ENCODE measurements at regions not wholly inside any gene's neighbourhood (a gene's known extent, or its start where the extent isn't known, plus 50 kb on each side); places are given as distances from the start of the nearest gene placed in this dataset.

DNA sequence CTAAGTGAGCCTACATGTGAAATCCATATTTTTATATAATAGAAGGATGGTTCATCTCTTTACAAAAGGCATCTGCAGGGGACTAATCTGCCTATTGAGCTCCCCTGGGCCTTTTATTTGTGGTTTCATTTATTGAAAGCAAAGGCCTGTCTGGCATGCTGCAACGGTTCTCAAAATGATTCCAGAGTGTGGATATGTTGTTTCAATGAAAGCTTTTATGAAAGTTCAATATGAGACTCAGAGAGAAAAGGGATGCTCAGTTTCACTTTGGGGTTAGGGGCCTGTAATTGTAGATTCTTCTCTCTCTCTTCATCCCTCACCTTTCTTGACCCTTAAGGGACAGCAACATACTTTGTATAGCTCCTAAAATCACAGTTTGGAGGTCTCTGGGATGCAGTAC is 204.2 kb upstream of the CASK start:
- FAIRE-seq: no peak
- H3K9me3 ChIP-seq (ENCODE audit: control insufficient read depth in 2 of 2, insufficient read depth in 1 of 2, low read depth in 1 of 2, low read length in 1 of 2): no peaks in the 10 kb centered on the region
- WGBS, 3 donors: 25 to 39% (median 39%) methylated on average over 1 of the region's 1 CpG
- no peak overlapping the region for H3K27ac ChIP-seq (ENCODE audit: low read depth in 1 of 3, low read length in 2 of 3)
- no peak overlapping the region for H3K4me3 ChIP-seq (ENCODE audit: low read depth in 1 of 3, low read length in 3 of 3)
- no peaks in the 10 kb centered on the region for H3K27me3 ChIP-seq (ENCODE audit: control insufficient read depth in 3 of 3, insufficient read depth in 3 of 3, low read length in 3 of 3)
- no peak for DNase-seq
- H3K36me3 ChIP-seq (ENCODE audit: control insufficient read depth in 3 of 3, insufficient read depth in 2 of 3, low read depth in 1 of 3, low read length in 3 of 3): no peaks in the 10 kb centered on the region
- no peaks in the 10 kb centered on the region for H3K4me1 ChIP-seq (ENCODE audit: control insufficient read depth in 3 of 3, insufficient read depth in 2 of 3, low read depth in 1 of 3, low read length in 2 of 3)

DNA sequence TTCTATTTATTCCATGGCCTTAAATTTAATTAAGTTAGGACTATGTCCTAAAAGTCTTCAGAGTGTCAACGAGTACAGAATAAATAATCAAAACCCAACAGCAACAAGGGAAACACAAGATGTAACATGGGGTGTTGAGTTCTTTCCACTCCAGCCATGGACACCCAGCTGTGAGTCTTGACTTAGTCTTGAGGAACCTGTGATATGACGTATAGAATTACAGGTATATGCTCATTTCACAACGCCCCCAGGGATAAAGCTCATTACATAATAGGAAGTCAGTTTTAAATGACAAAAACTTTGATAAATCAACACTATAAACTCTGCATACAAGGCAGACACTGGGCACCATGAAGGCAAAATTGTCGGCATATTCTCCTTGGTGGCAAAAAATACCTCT is 200.0 kb upstream of the CASK start:
- Histone ChIP-seq H3K4me1 (ENCODE audit: control insufficient read depth in 3 of 3, insufficient read depth in 2 of 3, low read depth in 1 of 3, low read length in 2 of 3) (no peaks in the 10 kb centered on the region), H3K27ac (ENCODE audit: low read depth in 1 of 3, low read length in 2 of 3) (no peak overlapping the region), H3K36me3 (ENCODE audit: control insufficient read depth in 3 of 3, insufficient read depth in 2 of 3, low read depth in 1 of 3, low read length in 3 of 3) (no peaks in the 10 kb centered on the region), H3K4me3 (ENCODE audit: low read depth in 1 of 3, low read length in 3 of 3) (no peak overlapping the region), H3K9me3 (ENCODE audit: control insufficient read depth in 2 of 2, insufficient read depth in 1 of 2, low read depth in 1 of 2, low read length in 1 of 2) (no peaks in the 10 kb centered on the region), H3K27me3 (ENCODE audit: control insufficient read depth in 3 of 3, insufficient read depth in 3 of 3, low read length in 3 of 3) (no peaks in the 10 kb centered on the region)
- FAIRE-seq (no peak), DNase-seq (no peak)
- 74 to 91% (median 85%) methylated on average over 4 of the region's 4 CpGs for WGBS, 3 donors

DNA sequence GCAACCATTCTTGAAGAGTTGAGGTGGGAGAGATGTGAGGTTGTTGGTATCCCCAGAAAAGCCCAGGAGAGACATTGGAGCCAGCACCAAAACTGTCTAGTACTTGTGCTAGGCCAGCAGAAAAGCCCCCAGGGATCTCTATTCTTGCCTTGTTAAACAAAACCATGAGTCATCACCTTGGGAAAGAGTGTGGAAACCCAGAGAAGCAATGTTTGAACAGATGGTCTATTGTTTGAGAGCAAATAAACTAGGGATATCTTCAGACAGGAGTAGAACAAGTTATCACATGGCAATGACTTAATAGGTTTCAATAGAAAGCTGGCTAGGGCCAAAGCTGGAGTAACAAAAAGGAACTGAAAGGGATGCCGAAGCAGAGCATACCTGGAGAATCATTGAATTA is 195.7 kb upstream of the CASK start:
- no peak for FAIRE-seq
- Histone ChIP-seq H3K9me3 (ENCODE audit: control insufficient read depth in 2 of 2, insufficient read depth in 1 of 2, low read depth in 1 of 2, low read length in 1 of 2) (no peaks in the 10 kb centered on the region), H3K27me3 (ENCODE audit: control insufficient read depth in 3 of 3, insufficient read depth in 3 of 3, low read length in 3 of 3) (no peaks in the 10 kb centered on the region), H3K4me3 (ENCODE audit: low read depth in 1 of 3, low read length in 3 of 3) (no peak overlapping the region), H3K36me3 (ENCODE audit: control insufficient read depth in 3 of 3, insufficient read depth in 2 of 3, low read depth in 1 of 3, low read length in 3 of 3) (no peaks in the 10 kb centered on the region), H3K27ac (ENCODE audit: low read depth in 1 of 3, low read length in 2 of 3) (no peak overlapping the region), H3K4me1 (ENCODE audit: control insufficient read depth in 3 of 3, insufficient read depth in 2 of 3, low read depth in 1 of 3, low read length in 2 of 3) (peaks cover 0 to 2% (median 0%) of the 10 kb centered on the region in 3 donors)
- peak in 1 of 2 donors; percentile 30 for DNase-seq
- 59 to 92% (median 92%) methylated on average over 1 of the region's 1 CpG for WGBS, 3 donors

DNA sequence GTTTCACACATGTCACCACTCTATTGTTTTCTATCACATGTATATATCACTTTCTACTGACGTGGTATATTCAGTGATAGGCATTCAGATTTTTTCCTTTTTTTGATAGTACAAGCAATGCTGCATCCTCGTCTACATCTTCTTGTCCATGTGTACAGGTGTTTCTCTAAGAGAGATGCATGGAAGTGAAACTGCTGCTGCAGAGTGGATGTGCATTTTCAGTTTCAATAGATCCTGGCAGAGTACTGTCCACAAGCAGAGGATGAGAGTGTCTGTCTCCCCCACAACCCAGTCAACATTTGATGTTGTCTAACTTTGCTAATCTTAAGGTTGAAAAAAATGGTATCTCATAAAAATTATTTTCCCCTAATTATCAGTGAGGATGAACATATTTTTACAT is 194.0 kb upstream of the CASK start:
- no peak for DNase-seq
- H3K27ac ChIP-seq (ENCODE audit: low read depth in 1 of 3, low read length in 2 of 3): no peak overlapping the region
- peak; percentile 19 for FAIRE-seq
- 37 to 75% (median 65%) methylated on average over 2 of the region's 2 CpGs for WGBS, 3 donors
- no peaks in the 10 kb centered on the region for H3K27me3 ChIP-seq (ENCODE audit: control insufficient read depth in 3 of 3, insufficient read depth in 3 of 3, low read length in 3 of 3)
- peaks cover 0 to 8% of the 10 kb centered on the region in 2 donors for H3K9me3 ChIP-seq (ENCODE audit: control insufficient read depth in 2 of 2, insufficient read depth in 1 of 2, low read depth in 1 of 2, low read length in 1 of 2)
- H3K4me3 ChIP-seq (ENCODE audit: low read depth in 1 of 3, low read length in 3 of 3): no peak overlapping the region
- no peaks in the 10 kb centered on the region for H3K36me3 ChIP-seq (ENCODE audit: control insufficient read depth in 3 of 3, insufficient read depth in 2 of 3, low read depth in 1 of 3, low read length in 3 of 3)
- peaks cover 0 to 2% (median 0%) of the 10 kb centered on the region in 3 donors for H3K4me1 ChIP-seq (ENCODE audit: control insufficient read depth in 3 of 3, insufficient read depth in 2 of 3, low read depth in 1 of 3, low read length in 2 of 3)

DNA sequence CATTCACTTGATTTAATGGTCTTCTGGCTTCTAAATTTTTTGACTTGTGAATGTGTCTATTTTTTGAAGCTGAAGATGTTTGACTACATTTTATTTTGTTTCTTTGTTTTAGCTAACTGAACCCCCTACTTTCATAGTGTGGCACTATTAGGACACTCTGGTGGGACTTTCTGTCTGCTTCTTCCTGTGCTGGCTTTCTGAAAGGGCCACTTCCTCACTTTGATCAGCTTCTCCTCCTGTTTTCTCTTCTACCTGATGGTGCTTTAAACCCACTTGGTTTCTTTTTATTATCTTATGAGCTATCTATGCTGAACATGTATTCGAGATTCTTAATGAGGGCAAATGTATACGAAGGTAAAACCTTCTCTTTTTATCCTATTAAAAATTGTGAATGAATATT is 186.1 kb upstream of the CASK start:
- WGBS, 3 donors: 59 to 80% (median 70%) methylated on average over 2 of the region's 2 CpGs
- DNase-seq (no peak), FAIRE-seq (no peak)

DNA sequence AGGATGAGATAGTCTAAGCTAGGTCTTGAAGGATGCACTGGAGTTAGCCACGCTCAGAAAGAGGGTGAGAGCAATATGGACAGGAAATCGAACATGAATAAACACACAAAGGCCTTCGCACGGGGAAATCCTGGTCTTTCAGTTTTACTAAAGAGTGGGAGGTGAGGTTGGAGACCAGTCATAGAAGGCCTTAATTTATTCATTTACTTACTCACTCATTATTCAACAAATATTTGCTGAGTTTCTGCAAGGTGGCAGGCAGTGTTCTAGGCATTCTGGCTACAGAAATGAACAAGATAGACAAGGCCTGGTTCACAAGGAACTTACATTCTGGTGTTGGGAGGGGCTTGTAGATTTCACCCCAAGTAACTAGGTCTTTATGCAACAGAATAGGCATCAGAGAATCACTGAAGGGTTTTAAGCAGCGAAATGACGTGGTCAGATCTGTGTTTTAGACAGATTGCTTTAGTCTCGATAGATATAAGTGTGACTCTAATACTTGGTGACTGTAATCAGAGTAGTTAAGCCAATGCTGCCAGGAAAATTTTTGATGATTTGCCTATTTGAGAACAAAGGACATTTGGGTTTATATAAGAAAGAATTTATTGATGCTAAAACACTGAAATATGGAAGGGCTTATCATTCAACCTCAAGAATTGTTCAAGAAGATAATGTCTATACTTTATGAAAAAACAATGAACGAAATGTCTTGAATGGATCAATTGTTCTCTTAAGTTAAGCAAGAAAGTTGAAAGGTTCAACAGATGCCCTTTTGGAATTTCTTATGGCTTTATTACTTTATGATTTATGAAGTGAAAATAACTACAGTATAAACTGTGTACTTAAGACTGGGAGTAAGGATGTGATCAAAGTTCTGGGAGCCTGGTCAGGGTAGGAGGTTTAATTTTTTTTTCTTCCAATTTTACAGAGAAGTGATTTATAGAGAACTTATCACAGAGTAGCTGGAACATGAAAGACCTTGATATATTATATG is 184.4 kb upstream of the CASK start:
- 24 to 46% (median 32%) methylated on average over 8 of the region's 8 CpGs for WGBS, 3 donors
- peak overlapping the region; percentile 9 to 71 (median 54) for H3K27ac ChIP-seq (ENCODE audit: low read depth in 1 of 3, low read length in 2 of 3)

More for the DNA sequence above, 186.1 kb upstream of the CASK start:
- Histone ChIP-seq H3K36me3 (ENCODE audit: control insufficient read depth in 3 of 3, insufficient read depth in 2 of 3, low read depth in 1 of 3, low read length in 3 of 3) (no peaks in the 10 kb centered on the region), H3K27ac (ENCODE audit: low read depth in 1 of 3, low read length in 2 of 3) (no peak overlapping the region), H3K9me3 (ENCODE audit: control insufficient read depth in 2 of 2, insufficient read depth in 1 of 2, low read depth in 1 of 2, low read length in 1 of 2) (peaks cover 0 to 11% of the 10 kb centered on the region in 2 donors), H3K4me3 (ENCODE audit: low read depth in 1 of 3, low read length in 3 of 3) (no peak overlapping the region), H3K4me1 (ENCODE audit: control insufficient read depth in 3 of 3, insufficient read depth in 2 of 3, low read depth in 1 of 3, low read length in 2 of 3) (peaks cover 0 to 16% (median 0%) of the 10 kb centered on the region in 3 donors), H3K27me3 (ENCODE audit: control insufficient read depth in 3 of 3, insufficient read depth in 3 of 3, low read length in 3 of 3) (no peaks in the 10 kb centered on the region)

DNA sequence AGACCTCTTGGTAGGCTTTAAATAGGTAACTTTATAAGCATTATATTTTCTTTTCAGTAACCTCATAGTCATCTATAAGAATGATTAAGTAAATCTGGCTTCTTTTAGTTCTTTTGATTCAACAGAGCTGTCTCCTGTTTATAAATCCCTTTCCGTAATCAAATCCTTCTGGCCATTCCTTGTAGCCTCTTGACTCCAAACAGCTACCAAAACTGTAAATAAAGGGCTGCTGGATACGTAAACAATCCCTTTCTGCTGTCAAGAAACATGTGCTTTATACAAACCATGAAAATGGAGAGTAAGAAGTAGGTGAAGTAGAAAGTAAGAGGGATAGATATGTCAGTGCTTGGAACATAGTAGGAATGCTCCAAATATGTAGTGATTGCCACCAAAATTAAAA is 183.2 kb upstream of the CASK start:
- peaks cover 0 to 16% (median 0%) of the 10 kb centered on the region in 3 donors for H3K4me1 ChIP-seq (ENCODE audit: control insufficient read depth in 3 of 3, insufficient read depth in 2 of 3, low read depth in 1 of 3, low read length in 2 of 3)
- H3K27me3 ChIP-seq (ENCODE audit: control insufficient read depth in 3 of 3, insufficient read depth in 3 of 3, low read length in 3 of 3): no peaks in the 10 kb centered on the region
- whole genome bisulfite sequencing, 3 donors: 77 to 88% (median 80%) methylated on average over 2 of the region's 2 CpGs
- FAIRE-seq: no peak
- H3K4me3 ChIP-seq (ENCODE audit: low read depth in 1 of 3, low read length in 3 of 3): no peak overlapping the region
- no peaks in the 10 kb centered on the region for H3K36me3 ChIP-seq (ENCODE audit: control insufficient read depth in 3 of 3, insufficient read depth in 2 of 3, low read depth in 1 of 3, low read length in 3 of 3)
- H3K27ac ChIP-seq (ENCODE audit: low read depth in 1 of 3, low read length in 2 of 3): peak overlapping the region in 1 of 3 donors; percentile 71
- H3K9me3 ChIP-seq (ENCODE audit: control insufficient read depth in 2 of 2, insufficient read depth in 1 of 2, low read depth in 1 of 2, low read length in 1 of 2): peaks cover 0 to 7% of the 10 kb centered on the region in 2 donors
- no peak for DNase-seq

More for the DNA sequence above, 184.4 kb upstream of the CASK start:
- DNase-seq (peak; percentile 66 to 80), FAIRE-seq (peak; percentile 97)
- Histone ChIP-seq H3K4me3 (ENCODE audit: low read depth in 1 of 3, low read length in 3 of 3) (no peak overlapping the region), H3K9me3 (ENCODE audit: control insufficient read depth in 2 of 2, insufficient read depth in 1 of 2, low read depth in 1 of 2, low read length in 1 of 2) (peaks cover 0 to 6% of the 10 kb centered on the region in 2 donors), H3K27me3 (ENCODE audit: control insufficient read depth in 3 of 3, insufficient read depth in 3 of 3, low read length in 3 of 3) (no peaks in the 10 kb centered on the region), H3K4me1 (ENCODE audit: control insufficient read depth in 3 of 3, insufficient read depth in 2 of 3, low read depth in 1 of 3, low read length in 2 of 3) (peaks cover 0 to 16% (median 0%) of the 10 kb centered on the region in 3 donors), H3K36me3 (ENCODE audit: control insufficient read depth in 3 of 3, insufficient read depth in 2 of 3, low read depth in 1 of 3, low read length in 3 of 3) (no peaks in the 10 kb centered on the region)

DNA sequence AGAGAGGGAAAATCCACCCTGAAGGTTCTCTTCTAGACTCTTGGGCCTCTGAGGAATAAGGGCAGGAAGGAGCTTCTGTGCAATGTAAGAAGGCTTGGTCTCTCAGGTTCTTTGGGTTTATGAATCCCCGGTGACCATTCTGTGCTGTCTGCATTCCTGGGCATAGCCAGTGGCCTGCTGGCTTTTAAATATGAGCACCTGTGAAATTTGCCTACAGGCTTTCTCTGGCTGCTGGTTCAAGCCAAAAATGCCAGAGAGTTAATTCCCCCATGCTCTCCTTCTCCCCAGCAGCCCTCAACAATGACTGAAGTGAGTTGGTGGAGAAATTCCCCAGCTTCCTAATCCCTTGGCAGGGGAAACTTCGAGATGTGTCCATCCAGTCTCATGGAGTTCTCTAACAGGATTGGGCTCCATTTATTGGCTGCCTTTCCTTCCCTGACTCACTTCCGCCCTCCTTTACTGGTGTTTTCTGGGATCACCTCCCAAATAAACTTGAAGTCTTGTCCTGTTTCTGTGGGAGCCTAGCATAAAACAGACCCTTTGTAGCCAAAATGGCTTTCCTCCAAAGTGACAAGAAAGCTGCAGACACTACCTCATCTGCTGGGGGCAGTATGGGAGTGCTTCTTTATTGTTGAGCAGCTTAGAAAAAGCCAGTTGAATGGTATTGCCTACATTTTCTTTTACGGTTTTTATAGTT is 179.4 kb upstream of the CASK start:
- Histone ChIP-seq H3K4me1 (ENCODE audit: control insufficient read depth in 3 of 3, insufficient read depth in 2 of 3, low read depth in 1 of 3, low read length in 2 of 3) (peaks cover 0 to 10% (median 0%) of the 10 kb centered on the region in 3 donors), H3K4me3 (ENCODE audit: low read depth in 1 of 3, low read length in 3 of 3) (no peak overlapping the region), H3K27ac (ENCODE audit: low read depth in 1 of 3, low read length in 2 of 3) (no peak overlapping the region), H3K27me3 (ENCODE audit: control insufficient read depth in 3 of 3, insufficient read depth in 3 of 3, low read length in 3 of 3) (no peaks in the 10 kb centered on the region), H3K36me3 (ENCODE audit: control insufficient read depth in 3 of 3, insufficient read depth in 2 of 3, low read depth in 1 of 3, low read length in 3 of 3) (no peaks in the 10 kb centered on the region), H3K9me3 (ENCODE audit: control insufficient read depth in 2 of 2, insufficient read depth in 1 of 2, low read depth in 1 of 2, low read length in 1 of 2) (peaks cover 0 to 4% of the 10 kb centered on the region in 2 donors)
- DNase-seq (no peak), FAIRE-seq (no peak)
- 85 to 92% (median 85%) methylated on average over 4 of the region's 4 CpGs for WGBS, 3 donors

All from small intestine (tissue), 7 donors.